Aorta (tissue), 5 donors: ENCODE measurements at regions not wholly inside any gene's neighbourhood (a gene's known extent, or its start where the extent isn't known, plus 50 kb on each side); places are given as distances from the start of the nearest gene placed in this dataset.
"Not testable (repeated sequence)": the region's sequence is repeated elsewhere in the genome, so short reads cannot be mapped to it uniquely, and the experiment has no call there.

Source experiments
- ATAC-seq: fragments of 200-7000 bp; cut with Tn5 transposase; one replicate; pipeline ENCODE4 v1.9.1; 2022; ENCODE audit warnings: moderate library complexity; ENCODE audit not compliant: low FRiP score
- DNase-seq, 2 donors: peaks; one replicate each; pipeline ENCODE4 v3.0.0-alpha.2; 2020
- H3K27ac ChIP-seq, 2 donors: one replicate each; pipeline ENCODE4 v1.5.1; 2013; ENCODE audit warnings: low read length in 2 of 2, mild to moderate bottlenecking in 2 of 2, moderate library complexity in 2 of 2, control low read depth in 1 of 2, inconsistent platforms in 1 of 2, low read depth in 1 of 2
- H3K27me3 ChIP-seq, 2 donors: one replicate each; pipeline ENCODE4 v1.6.1; 2013; ENCODE audit warnings: control low read depth in 1 of 2, low read length in 1 of 2, mild to moderate bottlenecking in 1 of 2, moderate library complexity in 1 of 2; ENCODE audit not compliant: insufficient read depth in 2 of 2, control insufficient read depth in 1 of 2
- H3K36me3 ChIP-seq, 2 donors: one replicate each; pipeline ENCODE4 v1.6.1; 2013; ENCODE audit warnings: control low read depth in 1 of 2, low read length in 1 of 2, mild to moderate bottlenecking in 1 of 2; ENCODE audit not compliant: insufficient read depth in 2 of 2, control insufficient read depth in 1 of 2
- H3K4me1 ChIP-seq, 2 donors: one replicate each; pipeline ENCODE4 v1.6.1; 2013; ENCODE audit warnings: low read length in 2 of 2, control low read depth in 1 of 2, mild to moderate bottlenecking in 1 of 2, moderate library complexity in 1 of 2; ENCODE audit not compliant: insufficient read depth in 2 of 2, control insufficient read depth in 1 of 2
- H3K4me3 ChIP-seq, 2 donors: one replicate each; pipeline ENCODE4 v1.5.1; 2013; ENCODE audit warnings: low read length in 2 of 2, control low read depth in 1 of 2, mild to moderate bottlenecking in 1 of 2
- H3K9me3 ChIP-seq: one replicate; pipeline ENCODE4 v1.6.1; 2013; ENCODE audit warnings: mild to moderate bottlenecking, low read length; ENCODE audit not compliant: control insufficient read depth
- WGBS, 2 donors: extraction: QIAGEN DNeasy Blood & Tissue Kit; methylation state at CpG; one replicate each; pipeline ENCODE4 v1.1.7; 2013; 5-methylcytosine and 5-hydroxymethylcytosine counted together
- intact Hi-C, 2 donors: fragments of 100-400 bp; cut with DNase I; formaldehyde crosslinking; loops; one replicate each; pipeline versions ENCODE4 v1.14.2 to v1.15.0; 2022
- donor health status: healthy with polysubstance abuse.
- donor health status: Bipolar disorder and iron deficiency.
- donor health status: DM: no; HTN: no; CAD: no.
- donor health status: DM: no; HTN: no; CAD: no.
- donor health status: DM: yes; HTN: yes; CAD: no.

GRCh38 chr3:87796843-87797185 is 262.0 kb downstream of the CGGBP1 start:
- 72% methylated on average over 3 of the region's 3 CpGs for WGBS, 2 donors
- intact Hi-C loops: no loop called here
- ATAC-seq: no peak

GRCh38 chr3:87796137-87796842 is 262.5 kb downstream of the CGGBP1 start:
- Histone ChIP-seq H3K4me1 (peaks cover 0 to 2% of the 10 kb centered on the region in 2 donors), H3K27ac (no peak overlapping the region), H3K27me3 (peaks cover 0 to 1% of the 10 kb centered on the region in 2 donors), H3K9me3 (no peaks in the 10 kb centered on the region), H3K4me3 (no peak overlapping the region), H3K36me3 (no peaks in the 10 kb centered on the region)
- intact Hi-C loops: no loop called here
- DNase-seq (no peak), ATAC-seq (no peak)
- 4 to 5% methylated on average over 2 of the region's 2 CpGs for WGBS, 2 donors

More at GRCh38 chr3:87796843-87797185, 262.0 kb downstream of the CGGBP1 start:
- Histone ChIP-seq H3K4me1 (peaks cover 0 to under 1% of the 10 kb centered on the region in 2 donors), H3K4me3 (no peak overlapping the region), H3K9me3 (no peaks in the 10 kb centered on the region), H3K36me3 (no peaks in the 10 kb centered on the region), H3K27me3 (peaks cover 0 to under 1% of the 10 kb centered on the region in 2 donors), H3K27ac (no peak overlapping the region)
- DNase-seq: no peak

- no peaks in the 10 kb centered on the region for H3K9me3 ChIP-seq
- no peak overlapping the region for H3K27ac ChIP-seq
- H3K27me3 ChIP-seq: peaks cover 0 to 1% of the 10 kb centered on the region in 2 donors
- no peak for ATAC-seq
- H3K4me3 ChIP-seq: no peak overlapping the region
- no peak for DNase-seq
- WGBS, 2 donors: 55 to 56% methylated on average over 1 of the region's 1 CpG
- intact Hi-C loops: no loop called here
- no peaks in the 10 kb centered on the region for H3K36me3 ChIP-seq
- H3K4me1 ChIP-seq: peaks cover 0 to 2% of the 10 kb centered on the region in 2 donors
These were observed 263.1 kb downstream of the CGGBP1 start for GRCh38 chr3:87795701-87796100.

GRCh38 chr3:87793337-87793877 is 265.4 kb downstream of the CGGBP1 start:
- Histone ChIP-seq H3K4me1 (peaks cover 0 to 2% of the 10 kb centered on the region in 2 donors), H3K27me3 (peaks cover 0 to 3% of the 10 kb centered on the region in 2 donors), H3K4me3 (no peak overlapping the region), H3K9me3 (no peaks in the 10 kb centered on the region), H3K27ac (no peak overlapping the region), H3K36me3 (no peaks in the 10 kb centered on the region)
- WGBS, 2 donors: 10 to 11% methylated on average over 17 of the region's 17 CpGs
- ATAC-seq (peak; percentile 13), DNase-seq (no peak)
- intact Hi-C loops: no loop called here

- ATAC-seq (peak; percentile 36), DNase-seq (peak in 1 of 2 donors; percentile 75)
- intact Hi-C loops: no loop called here
- H3K4me1 ChIP-seq: peaks cover 0 to 2% of the 10 kb centered on the region in 2 donors
- no peaks in the 10 kb centered on the region for H3K9me3 ChIP-seq
- no peak within 1 kb of the TSS for H3K4me3 ChIP-seq
- WGBS, 2 donors: 0 to 1% methylated on average over 53 to 62 of the region's 62 CpGs
- H3K27ac ChIP-seq: no peak within 1 kb of the TSS
- H3K27me3 ChIP-seq: peaks cover 0 to 3% of the 10 kb centered on the region in 2 donors
- H3K36me3 ChIP-seq: no peaks in the 10 kb centered on the region
These were observed 266.1 kb downstream of the CGGBP1 start, which contains the start of gene HTR1F for GRCh38 chr3:87792534-87793336. Gene HTR1F, plus strand, starts transcription at chr3:87792706.

GRCh38 chr3:87792198-87792533 is 266.6 kb downstream of the CGGBP1 start:
- intact Hi-C loops: no loop called here
- H3K4me1 ChIP-seq: peaks cover 0 to 2% of the 10 kb centered on the region in 2 donors
- no peaks in the 10 kb centered on the region for H3K36me3 ChIP-seq
- 14 to 19% methylated on average over 8 to 10 of the region's 10 CpGs for WGBS, 2 donors
- ATAC-seq (no peak), DNase-seq (no peak)
- H3K27ac ChIP-seq: no peak overlapping the region
- peaks cover 0 to 3% of the 10 kb centered on the region in 2 donors for H3K27me3 ChIP-seq
- H3K9me3 ChIP-seq: no peaks in the 10 kb centered on the region
- H3K4me3 ChIP-seq: no peak overlapping the region

GRCh38 chr3:87791248-87792027 is 267.4 kb downstream of the CGGBP1 start:
- peaks cover 0 to 2% of the 10 kb centered on the region in 2 donors for H3K4me1 ChIP-seq
- 74 to 80% methylated on average over 9 of the region's 9 CpGs for WGBS, 2 donors
- H3K36me3 ChIP-seq: no peaks in the 10 kb centered on the region
- no peak overlapping the region for H3K27ac ChIP-seq
- H3K9me3 ChIP-seq: no peaks in the 10 kb centered on the region
- intact Hi-C loops: no loop called here
- H3K27me3 ChIP-seq: peaks cover 0 to 3% of the 10 kb centered on the region in 2 donors
- ATAC-seq (no peak), DNase-seq (no peak)
- H3K4me3 ChIP-seq: no peak overlapping the region

- intact Hi-C loops, H3K9me3 ChIP-seq, H3K27me3 ChIP-seq, ATAC-seq, H3K27ac ChIP-seq, H3K36me3 ChIP-seq, H3K4me3 ChIP-seq, H3K4me1 ChIP-seq, DNase-seq: not testable (repeated sequence)
- 77 to 78% methylated on average over 3 of the region's 3 CpGs for WGBS, 2 donors
These were observed 269.8 kb downstream of the CGGBP1 start for GRCh38 chr3:87789049-87789448.
